H1 (cell line): ENCODE measurements at regions not wholly inside any gene's neighbourhood (a gene's known extent, or its start where the extent isn't known, plus 50 kb on each side); places are given as distances from the start of the nearest gene placed in this dataset.

Experiments
- CTCF ChIA-PET: fragments of 300-600 bp; sonication (Branson Sonifier 250); formaldehyde crosslinking; loops from one replicate; lab custom pipeline; 2021; ENCODE audit not compliant: partially characterized antibody; lab: Charles Lee
- POLR2A ChIA-PET: fragments of 300-600 bp; sonication (Branson Sonifier 250); formaldehyde crosslinking; loops from one replicate; lab custom pipeline; 2021; ENCODE audit warnings: inconsistent platforms; ENCODE audit not compliant: partially characterized antibody; lab: Charles Lee
- DNase-seq, 2 experiments: peaks; one replicate each; pipeline versions ENCODE4 v3.0.0 to v3.0.0-alpha.2; 2010 to 2022; ENCODE audit warnings: low spot score in 2 of 2, low read depth in 1 of 2, mixed read lengths in 1 of 2
- FAIRE-seq: peaks from 2 replicates; lab custom pipeline; 2011; peaks lifted over from hg19 to GRCh38; lab: Jason Lieb, UNC
- H2AFZ ChIP-seq: 2 replicates; pipeline ENCODE4 v1.8.1; 2012; ENCODE audit warnings: low read length, inconsistent platforms
- H2AK5ac ChIP-seq: 2 replicates; pipeline ENCODE4 v1.6.1; 2013; ENCODE audit warnings: low read depth, low read length
- H2BK120ac ChIP-seq: replicated peaks from 2 replicates; pipeline ENCODE3; 2013; ENCODE audit warnings: low read depth, low read length, inconsistent platforms
- H2BK12ac ChIP-seq: 2 replicates; pipeline ENCODE4 v1.6.1; 2013; ENCODE audit warnings: low read depth, low read length
- H2BK15ac ChIP-seq: 2 replicates; pipeline ENCODE4 v1.6.1; 2013; ENCODE audit warnings: low read length
- H2BK20ac ChIP-seq: 2 replicates; pipeline ENCODE4 v1.6.1; 2013; ENCODE audit warnings: low read length
- H2BK5ac ChIP-seq: 2 replicates; pipeline ENCODE4 v1.6.1; 2013; ENCODE audit warnings: low read depth, low read length
- H3K14ac ChIP-seq: 2 replicates; pipeline ENCODE4 v1.6.1; 2013; ENCODE audit warnings: inconsistent platforms; ENCODE audit not compliant: insufficient read length
- H3K18ac ChIP-seq: 2 replicates; pipeline ENCODE4 v1.6.1; 2013; ENCODE audit warnings: low read length; ENCODE audit errors: extremely low read depth
- H3K23ac ChIP-seq: 2 replicates; pipeline ENCODE4 v1.6.1; 2013; ENCODE audit warnings: inconsistent platforms; ENCODE audit not compliant: insufficient read length
- H3K23me2 ChIP-seq: 2 replicates; pipeline ENCODE4 v1.6.1; 2013; ENCODE audit warnings: low read depth, low read length
- H3K27ac ChIP-seq: 2 replicates; pipeline ENCODE4 v1.6.1; 2011; ENCODE audit warnings: low read depth, low read length, inconsistent platforms
- H3K27me3 ChIP-seq, 4 experiments: replicated peaks in 1 of 4; 1 replicate in 1 of 4; 2 replicates in 3 of 4; pipeline versions ENCODE4 v1.6.1 to v1.8.1; 2011 to 2013; ENCODE audit warnings: low read length in 3 of 4, mild to moderate bottlenecking in 3 of 4, inconsistent platforms in 2 of 4, mixed read lengths in 2 of 4, moderate library complexity in 1 of 4; ENCODE audit not compliant: control insufficient read depth in 3 of 4, insufficient read depth in 3 of 4; ENCODE audit errors: extremely low read depth in 1 of 4
- H3K36me3 ChIP-seq, 4 experiments: 2 replicates each; pipeline versions ENCODE4 v1.6.1 to v1.8.1; 2011 to 2013; ENCODE audit warnings: mild to moderate bottlenecking in 4 of 4, low read length in 3 of 4, moderate library complexity in 2 of 4, control low read depth in 1 of 4, inconsistent platforms in 1 of 4; ENCODE audit not compliant: insufficient read depth in 4 of 4, control insufficient read depth in 2 of 4
- H3K4ac ChIP-seq: replicated peaks from 2 replicates; pipeline ENCODE3; 2013; ENCODE audit warnings: low read length, low read depth, mixed read lengths, inconsistent platforms; ENCODE audit not compliant: insufficient read length
- H3K4me1 ChIP-seq, 4 experiments: replicated peaks in 1 of 4; 1 replicate in 1 of 4; 2 replicates in 3 of 4; pipeline versions ENCODE4 v1.6.1 to v1.8.1; 2011 to 2013; ENCODE audit warnings: low read length in 3 of 4, inconsistent platforms in 2 of 4, mixed read lengths in 1 of 4; ENCODE audit not compliant: insufficient read depth in 4 of 4, control insufficient read depth in 3 of 4
- H3K4me2 ChIP-seq, 2 experiments: 2 replicates each; pipeline versions ENCODE4 v1.6.1 to v1.8.1; 2011 to 2013; ENCODE audit warnings: low read depth in 2 of 2, low read length in 2 of 2, control low read depth in 1 of 2, inconsistent platforms in 1 of 2, mild to moderate bottlenecking in 1 of 2; ENCODE audit not compliant: insufficient read depth in 1 of 2
- H3K4me3 ChIP-seq, 4 experiments: fragments of 200-600, 300-600 bp in 1 of 4; sonication (generic), shearing (Covaris generic), sonication (Bioruptor Twin) in 1 of 4; 2 replicates each; pipeline versions ENCODE4 v1.5.1 to v1.8.1; 2011 to 2016; ENCODE audit warnings: low read length in 4 of 4, low read depth in 3 of 4, control low read depth in 2 of 4, inconsistent platforms in 2 of 4, mild to moderate bottlenecking in 2 of 4, mixed read lengths in 1 of 4, moderate library complexity in 1 of 4; ENCODE audit not compliant: insufficient read depth in 2 of 4; ENCODE audit errors: extremely low read depth in 1 of 4
- H3K56ac ChIP-seq: replicated peaks from 2 replicates; pipeline ENCODE3; 2013; ENCODE audit warnings: low read depth, mild to moderate bottlenecking, mixed read lengths, low read length, inconsistent platforms; ENCODE audit not compliant: insufficient read length
- H3K79me1 ChIP-seq: 2 replicates; pipeline ENCODE4 v1.6.1; 2013; ENCODE audit warnings: low read depth, low read length, control low read depth
- H3K79me2 ChIP-seq, 2 experiments: 2 replicates each; pipeline versions ENCODE4 v1.6.1 to v1.8.1; 2012 to 2013; ENCODE audit warnings: low read length in 2 of 2, mild to moderate bottlenecking in 2 of 2, inconsistent platforms in 1 of 2; ENCODE audit not compliant: insufficient read depth in 2 of 2, control insufficient read depth in 1 of 2
- H3K9ac ChIP-seq, 4 experiments: replicated peaks in 1 of 4; 1 replicate in 1 of 4; 2 replicates in 3 of 4; pipeline versions ENCODE4 v1.6.1 to v1.8.1; 2011 to 2013; ENCODE audit warnings: low read depth in 3 of 4, low read length in 3 of 4, control low read depth in 2 of 4, mild to moderate bottlenecking in 2 of 4, moderate library complexity in 2 of 4, inconsistent platforms in 1 of 4; ENCODE audit errors: extremely low read depth in 1 of 4
- H3K9me3 ChIP-seq, 2 experiments: 2 replicates each; pipeline versions ENCODE4 v1.6.1 to v1.8.1; 2012 to 2013; ENCODE audit warnings: mild to moderate bottlenecking in 2 of 2, moderate library complexity in 2 of 2, control low read depth in 1 of 2, inconsistent platforms in 1 of 2, low read depth in 1 of 2, low read length in 1 of 2, mixed read lengths in 1 of 2; ENCODE audit not compliant: insufficient read depth in 2 of 2
- H4K20me1 ChIP-seq, 2 experiments: replicated peaks in 1 of 2; 2 replicates each; pipeline versions ENCODE3 to v1.8.1; 2011 to 2013; ENCODE audit warnings: inconsistent platforms in 2 of 2, low read length in 2 of 2, mild to moderate bottlenecking in 1 of 2; ENCODE audit not compliant: insufficient read depth in 2 of 2, control insufficient read depth in 1 of 2
- H4K5ac ChIP-seq: 2 replicates; pipeline ENCODE4 v1.6.1; 2013; ENCODE audit warnings: low read length, low read depth, mixed read lengths, inconsistent platforms; ENCODE audit not compliant: insufficient read length
- H4K8ac ChIP-seq: 2 replicates; pipeline ENCODE4 v1.8.0; 2013; ENCODE audit warnings: mild to moderate bottlenecking, moderate library complexity, low read length, inconsistent platforms; ENCODE audit not compliant: insufficient read depth; ENCODE audit errors: extremely low read depth
- H4K91ac ChIP-seq: replicated peaks from 2 replicates; pipeline ENCODE3; 2013; ENCODE audit warnings: low read length, mixed read lengths, inconsistent platforms; ENCODE audit not compliant: insufficient read length
- BCL11A ChIP-seq, 2 experiments: IDR thresholded peaks; one replicate each; pipeline ENCODE4 v1.6.1; 2011; ENCODE audit warnings: low read depth in 2 of 2, low read length in 2 of 2, mild to moderate bottlenecking in 2 of 2
- EZH2 ChIP-seq: fragments of 200-600 bp; sonication (generic); IDR thresholded peaks from 2 replicates; pipeline ENCODE4 v1.7.1; 2012; ENCODE audit warnings: low read depth, mild to moderate bottlenecking, moderate library complexity, low read length, inconsistent platforms; ENCODE audit not compliant: severe bottlenecking
- HDAC6 ChIP-seq: IDR thresholded peaks from one replicate; pipeline ENCODE4 v1.7.1; 2012; ENCODE audit warnings: low read depth, mild to moderate bottlenecking, inconsistent platforms, low read length, moderate library complexity
- JUN ChIP-seq: IDR thresholded peaks from 2 replicates; pipeline ENCODE4 v1.6.1; 2011; ENCODE audit warnings: low read depth, mild to moderate bottlenecking, improper control_type of control experiment, low read length
- KDM1A ChIP-seq: fragments of 200-600, 300-600 bp; sonication (generic); IDR thresholded peaks from 2 replicates; pipeline ENCODE4 v1.7.1; 2016; ENCODE audit warnings: mild to moderate bottlenecking, low read length, borderline replicate concordance
- KDM4A ChIP-seq: IDR thresholded peaks from one replicate; pipeline ENCODE4 v1.7.1; 2012; ENCODE audit warnings: low read depth, mild to moderate bottlenecking, moderate library complexity, low read length, inconsistent platforms; ENCODE audit not compliant: severe bottlenecking
- POU5F1 ChIP-seq: IDR thresholded peaks from 2 replicates; pipeline ENCODE4 v1.6.1; 2011; ENCODE audit warnings: low read depth, mild to moderate bottlenecking, low read length, moderate library complexity
- RNF2 ChIP-seq: fragments of 200-900, 300-1000 bp; sonication (generic); IDR thresholded peaks from 2 replicates; pipeline ENCODE4 v1.7.1; 2016; ENCODE audit warnings: borderline replicate concordance, low read depth, mild to moderate bottlenecking, antibody characterized with exemption, low read length; ENCODE audit not compliant: poor library complexity, severe bottlenecking; ENCODE audit errors: missing control alignments
- SIRT6 ChIP-seq: IDR thresholded peaks from one replicate; pipeline ENCODE4 v1.7.1; 2012; ENCODE audit warnings: low read length, inconsistent platforms
- SRF ChIP-seq: IDR thresholded peaks from 2 replicates; pipeline ENCODE4 v1.6.1; 2011; ENCODE audit warnings: mild to moderate bottlenecking, low read depth, low read length, moderate library complexity
- SUZ12 ChIP-seq: fragments of 200-600 bp; sonication (generic); IDR thresholded peaks from 2 replicates; pipeline ENCODE4 v1.6.1; 2012; ENCODE audit warnings: mild to moderate bottlenecking, inconsistent platforms, low read length, moderate library complexity, mixed read lengths
- TAF7 ChIP-seq: optimal IDR thresholded peaks from 2 replicates; pipeline ENCODE3; 2011; ENCODE audit warnings: low read depth, mild to moderate bottlenecking, inconsistent platforms, low read length, moderate library complexity, borderline replicate concordance
- TCF12 ChIP-seq: IDR thresholded peaks from 2 replicates; pipeline ENCODE4 v1.6.1; 2011; ENCODE audit warnings: low read depth, mild to moderate bottlenecking, low read length
- USF2 ChIP-seq: IDR thresholded peaks from 2 replicates; pipeline ENCODE4 v1.6.1; 2011; ENCODE audit warnings: low read length, improper control_type of control experiment
- WGBS, 2 experiments: shearing (Covaris generic) in 1 of 2; methylation state at CpG; one replicate each; pipeline versions ENCODE4 v1.1.6 to v1.1.7; 2013 to 2015; ENCODE audit warnings: low lambda C conversion rate in 2 of 2, mixed read lengths in 2 of 2, inconsistent platforms in 1 of 2, low coverage in 1 of 2, missing lambda C conversion rate in 1 of 2; ENCODE audit not compliant: insufficient replicate concordance in 2 of 2, insufficient coverage in 1 of 2, insufficient read length in 1 of 2; ENCODE audit errors: extremely low coverage in 1 of 2, missing lambda C conversion rate in 1 of 2; 5-methylcytosine and 5-hydroxymethylcytosine counted together

- ChIA-PET CTCF (no interaction called here), POLR2A (no interaction called here)
- no peak overlapping the region for H3K4me3 ChIP-seq
- no peak overlapping the region for H2BK15ac ChIP-seq
- H3K9me3 ChIP-seq, result peaks cover 0 to 3% of the 10 kb centered on the region in 2 experiments; a peak in 1 of 4 replicates
- no peak overlapping the region for H3K27ac ChIP-seq
- FAIRE-seq (no peak), DNase-seq (no peak)
- no peak overlapping the region for H3K4me2 ChIP-seq
- no peak overlapping the region for H3K56ac ChIP-seq
- H2BK120ac ChIP-seq, result no peak overlapping the region
- no peaks in the 10 kb centered on the region for H3K36me3 ChIP-seq
- no peak overlapping the region for H2AK5ac ChIP-seq
- no peak overlapping the region for H4K8ac ChIP-seq
- H3K4me1 ChIP-seq, result no peaks in the 10 kb centered on the region
- no peak overlapping the region for H4K5ac ChIP-seq
- H4K20me1 ChIP-seq, result no peaks in the 10 kb centered on the region
- H3K79me2 ChIP-seq, result no peaks in the 10 kb centered on the region
- H3K9ac ChIP-seq, result no peak overlapping the region
- no peak overlapping the region for H2BK20ac ChIP-seq
- H2BK12ac ChIP-seq, result no peak overlapping the region
- H2AFZ ChIP-seq, result no peak overlapping the region
- H3K23me2 ChIP-seq, result no peaks in the 10 kb centered on the region; the same call in 1 of the 2 replicates
- H4K91ac ChIP-seq, result no peak overlapping the region
- no peak overlapping the region for H3K23ac ChIP-seq
- 92% methylated on average over 4 of the region's 4 CpGs; no CpG with 5 or more reads in 1 of the 2 experiments for WGBS, 2 experiments
- no peaks in the 10 kb centered on the region for H3K27me3 ChIP-seq
- H3K4ac ChIP-seq, result no peak overlapping the region
- H3K79me1 ChIP-seq, result no peaks in the 10 kb centered on the region
- H3K14ac ChIP-seq, result no peak overlapping the region
- H3K18ac ChIP-seq, result no peak overlapping the region
- H2BK5ac ChIP-seq, result no peak overlapping the region
- TF ChIP-seq POU5F1 (no peak), BCL11A (IDR thresholded peaks at IDR 0.05; ENCODE audit: low read depth in 2 of 2, low read length in 2 of 2) (no peak), KDM1A (no peak), KDM4A (no peak), JUN (no peak), SUZ12 (no peak), EZH2 (no peak), USF2 (no peak), RNF2 (no peak), HDAC6 (no peak), SIRT6 (no peak), TAF7 (no peak), TCF12 (no peak), SRF (no peak)
Observed at GRCh38 chr4:43485196-43485595, 592.7 kb downstream of the GRXCR1 start.
